SK-N-SH (cell line): ENCODE measurements at regions not wholly inside any gene's neighbourhood (a gene's known extent, or its start where the extent isn't known, plus 50 kb on each side); places are given as distances from the start of the nearest gene placed in this dataset.

ENCODE experiments used
- CTCF ChIA-PET: fragments of 300-600, 350-600 bp; formaldehyde crosslinking; extraction: SDS; loops from one replicate; lab custom pipeline; 2021; lab: Yijun Ruan, JAX
- POLR2A ChIA-PET: fragments of 350-600 bp; sonication (Branson Sonifier 250); formaldehyde crosslinking; extraction: SDS; loops from one replicate; lab custom pipeline; 2020; ENCODE audit warnings: antibody characterized with exemption, inconsistent platforms; lab: Yijun Ruan, JAX
- DNase-seq: peaks from one replicate; pipeline ENCODE4 v3.0.0; 2012
- H2AFZ ChIP-seq: fragments of 200-600 bp; sonication (generic); 2 replicates; pipeline ENCODE4 v1.8.1; 2016; ENCODE audit warnings: antibody characterized with exemption, mild to moderate bottlenecking, low read depth
- H3F3A ChIP-seq: fragments of 200-600 bp; sonication (generic); replicated peaks from 2 replicates; pipeline ENCODE3; 2016; ENCODE audit warnings: antibody characterized with exemption, mild to moderate bottlenecking; ENCODE audit not compliant: insufficient read depth
- H3K27ac ChIP-seq, 2 experiments: fragments of 200-500 bp in 1 of 2; fragments of 200-600 bp in 1 of 2; sonication (Bioruptor generic) in 1 of 2; sonication (generic), shearing (Covaris generic) in 1 of 2; 2 replicates each; pipeline versions ENCODE4 v1.5.1 to v1.6.1; 2014 to 2016; ENCODE audit warnings: low read depth in 2 of 2, inconsistent platforms in 1 of 2, low read length in 1 of 2, mild to moderate bottlenecking in 1 of 2, mixed read lengths in 1 of 2
- H3K27me3 ChIP-seq: fragments of 200-600 bp; sonication (generic), shearing (Covaris generic); 2 replicates; pipeline ENCODE4 v1.6.1; 2016; ENCODE audit warnings: mixed run types; ENCODE audit not compliant: insufficient read depth
- H3K36me3 ChIP-seq, 2 experiments: fragments of 200-500 bp in 1 of 2; fragments of 200-600 bp in 1 of 2; sonication (Bioruptor generic) in 1 of 2; sonication (generic) in 1 of 2; replicated peaks in 1 of 2; 2 replicates each; pipeline versions ENCODE3 to v1.5.1; 2014 to 2016; ENCODE audit warnings: low read length in 1 of 2, mild to moderate bottlenecking in 1 of 2; ENCODE audit not compliant: insufficient read depth in 2 of 2, control insufficient read depth in 1 of 2
- H3K4me1 ChIP-seq, 2 experiments: fragments of 200-500 bp in 1 of 2; fragments of 200-600 bp in 1 of 2; sonication (Bioruptor generic) in 1 of 2; sonication (generic), shearing (Covaris generic) in 1 of 2; 2 replicates each; pipeline versions ENCODE4 v1.5.1 to v1.6.1; 2014 to 2016; ENCODE audit warnings: low read depth in 1 of 2, low read length in 1 of 2, mixed run types in 1 of 2; ENCODE audit not compliant: insufficient read depth in 2 of 2, control insufficient read depth in 1 of 2
- H3K4me2 ChIP-seq: fragments of 200-600 bp; sonication (generic), shearing (Covaris generic); 2 replicates; pipeline ENCODE4 v1.6.1; 2017; ENCODE audit warnings: mixed run types
- H3K4me3 ChIP-seq, 2 experiments: fragments of 200-500 bp in 1 of 2; fragments of 200-600 bp in 1 of 2; sonication (Bioruptor generic) in 1 of 2; sonication (generic), shearing (Covaris generic) in 1 of 2; 2 replicates each; pipeline versions ENCODE4 v1.5.1 to v1.8.1; 2014 to 2016; ENCODE audit warnings: low read depth in 2 of 2, inconsistent platforms in 1 of 2, low read length in 1 of 2, mild to moderate bottlenecking in 1 of 2, mixed read lengths in 1 of 2, moderate library complexity in 1 of 2
- H3K79me2 ChIP-seq: fragments of 200-600 bp; sonication (generic); 2 replicates; pipeline ENCODE4 v1.8.1; 2017; ENCODE audit warnings: mild to moderate bottlenecking; ENCODE audit not compliant: insufficient read depth
- H3K9ac ChIP-seq: fragments of 200-600 bp; sonication (generic); 2 replicates; pipeline ENCODE4 v1.6.1; 2017; ENCODE audit warnings: mixed run types
- H3K9me2 ChIP-seq: fragments of 200-600 bp; sonication (generic); 2 replicates; pipeline ENCODE4 v1.6.1; 2017; ENCODE audit warnings: mixed run types
- H3K9me3 ChIP-seq: fragments of 200-600 bp; sonication (generic); 2 replicates; pipeline ENCODE4 v1.6.1; 2017; ENCODE audit warnings: mixed run types, mild to moderate bottlenecking, moderate library complexity
- H4K20me1 ChIP-seq: fragments of 200-600 bp; sonication (generic); 2 replicates; pipeline ENCODE4 v1.6.1; 2017; ENCODE audit warnings: mild to moderate bottlenecking, mixed run types; ENCODE audit not compliant: insufficient read depth
- CHD2 ChIP-seq: fragments of 150-350 bp; IDR thresholded peaks from 2 replicates; pipeline ENCODE4 v1.6.1; 2018; ENCODE audit warnings: low read length; ENCODE audit not compliant: partially characterized antibody
- EP300 ChIP-seq, 2 experiments: IDR thresholded peaks; 2 replicates each; pipeline versions ENCODE4 v1.4.0 to v1.6.1; 2012; ENCODE audit warnings: borderline replicate concordance in 1 of 2, low read depth in 1 of 2, low read length in 1 of 2
- EZH2phosphoT487 ChIP-seq: fragments of 200-600 bp; sonication (generic); IDR thresholded peaks from 2 replicates; pipeline ENCODE4 v1.6.1; 2017; ENCODE audit warnings: low read depth, mixed run types, mild to moderate bottlenecking, antibody characterized with exemption, moderate library complexity, borderline replicate concordance
- FOSL2 ChIP-seq: IDR thresholded peaks from 2 replicates; pipeline ENCODE4 v1.4.0; 2012; ENCODE audit warnings: low read depth, mild to moderate bottlenecking, moderate library complexity, borderline replicate concordance
- GABPA ChIP-seq: IDR thresholded peaks from 2 replicates; pipeline ENCODE4 v1.4.0; 2012; ENCODE audit warnings: low read depth, mild to moderate bottlenecking
- GATA2 ChIP-seq: sonication (generic); formaldehyde crosslinking; IDR thresholded peaks from 2 replicates; pipeline ENCODE4 v1.5.0; 2020; ENCODE audit warnings: mild to moderate bottlenecking, missing genetic modification reagents
- MEF2A ChIP-seq: IDR thresholded peaks from 2 replicates; pipeline ENCODE4 v1.4.0; 2012; ENCODE audit warnings: low read depth, borderline replicate concordance
- NRF1 ChIP-seq: IDR thresholded peaks from 2 replicates; pipeline ENCODE4 v1.6.1; 2012; ENCODE audit warnings: low read depth, mild to moderate bottlenecking, low read length
- RAD21 ChIP-seq: IDR thresholded peaks from 2 replicates; pipeline ENCODE4 v1.6.1; 2012; ENCODE audit warnings: mild to moderate bottlenecking, low read length
- RCOR1 ChIP-seq: fragments of 150-350 bp; IDR thresholded peaks from 2 replicates; pipeline ENCODE4 v1.6.1; 2017; ENCODE audit warnings: antibody characterized with exemption, low read length
- TAF1 ChIP-seq: IDR thresholded peaks from 2 replicates; pipeline ENCODE4 v1.6.1; 2012; ENCODE audit warnings: low read depth, mild to moderate bottlenecking, low read length, moderate library complexity, borderline replicate concordance
- TEAD4 ChIP-seq: IDR thresholded peaks from 2 replicates; pipeline ENCODE4 v1.4.0; 2012; ENCODE audit warnings: mild to moderate bottlenecking, borderline replicate concordance; ENCODE audit not compliant: insufficient read depth
- YY1 ChIP-seq: IDR thresholded peaks from 2 replicates; pipeline ENCODE4 v1.4.0; 2012; ENCODE audit warnings: low read depth, mild to moderate bottlenecking
- WGBS: methylation state at CpG from one replicate; pipeline ENCODE4 v1.1.6; 2017; ENCODE audit warnings: low lambda C conversion rate; 5-methylcytosine and 5-hydroxymethylcytosine counted together
- TF ChIP-seq, protein P1 (sequence below): IDR thresholded peaks from 2 replicates; pipeline ENCODE4 v1.4.0; 2012; ENCODE audit warnings: low read depth, borderline replicate concordance

GRCh38 chr21:15421441-15421881, 308.3 kb upstream of the USP25 start:
- Histone ChIP-seq H3F3A (no peaks in the 10 kb centered on the region), H3K27me3 (0 out of 2 replicates have a peak, but pooled peaks cover 5% of the 10 kb centered on the region), H3K4me3 (no peak overlapping the region), H3K79me2 (no peaks in the 10 kb centered on the region), H3K4me2 (no peak overlapping the region), H3K9me2 (no peaks in the 10 kb centered on the region), H3K36me3 (no peaks in the 10 kb centered on the region), H3K9ac (no peak overlapping the region), H3K27ac (no peak overlapping the region), H3K9me3 (no peaks in the 10 kb centered on the region), H4K20me1 (no peaks in the 10 kb centered on the region), H3K4me1 (no peaks in the 10 kb centered on the region), H2AFZ (no peak overlapping the region)
- CTCF ChIA-PET: no interaction called here
- WGBS: 17% methylated on average over 5 of the region's 5 CpGs
- DNase-seq: no peak
- POLR2A ChIA-PET: no interaction called here
- no peak for TF ChIP-seq RAD21
- TF ChIP-seq CHD2: no peak
- no peak for TF ChIP-seq NRF1
- TF ChIP-seq MEF2A: no peak
- no peak for TF ChIP-seq GABPA
- no peak for TF ChIP-seq GATA2 (CRISPR knock-in tag)
- TF ChIP-seq, protein P1, sequence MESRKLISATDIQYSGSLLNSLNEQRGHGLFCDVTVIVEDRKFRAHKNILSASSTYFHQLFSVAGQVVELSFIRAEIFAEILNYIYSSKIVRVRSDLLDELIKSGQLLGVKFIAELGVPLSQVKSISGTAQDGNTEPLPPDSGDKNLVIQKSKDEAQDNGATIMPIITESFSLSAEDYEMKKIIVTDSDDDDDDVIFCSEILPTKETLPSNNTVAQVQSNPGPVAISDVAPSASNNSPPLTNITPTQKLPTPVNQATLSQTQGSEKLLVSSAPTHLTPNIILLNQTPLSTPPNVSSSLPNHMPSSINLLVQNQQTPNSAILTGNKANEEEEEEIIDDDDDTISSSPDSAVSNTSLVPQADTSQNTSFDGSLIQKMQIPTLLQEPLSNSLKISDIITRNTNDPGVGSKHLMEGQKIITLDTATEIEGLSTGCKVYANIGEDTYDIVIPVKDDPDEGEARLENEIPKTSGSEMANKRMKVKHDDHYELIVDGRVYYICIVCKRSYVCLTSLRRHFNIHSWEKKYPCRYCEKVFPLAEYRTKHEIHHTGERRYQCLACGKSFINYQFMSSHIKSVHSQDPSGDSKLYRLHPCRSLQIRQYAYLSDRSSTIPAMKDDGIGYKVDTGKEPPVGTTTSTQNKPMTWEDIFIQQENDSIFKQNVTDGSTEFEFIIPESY: no peak
- TF ChIP-seq FOSL2: no peak
- TF ChIP-seq EP300 (IDR thresholded peaks at IDR 0.05; ENCODE audit: borderline replicate concordance in 1 of 2, low read depth in 1 of 2, low read length in 1 of 2): no peak

GRCh38 chr21:15421947-15422346, 307.8 kb upstream of the USP25 start:
- H3K79me2 ChIP-seq: no peaks in the 10 kb centered on the region
- no peaks in the 10 kb centered on the region for H3K36me3 ChIP-seq
- no peak for DNase-seq
- no peak overlapping the region for H3K4me2 ChIP-seq
- no peaks in the 10 kb centered on the region for H3K4me1 ChIP-seq
- H4K20me1 ChIP-seq: no peaks in the 10 kb centered on the region
- no peak overlapping the region for H3K4me3 ChIP-seq
- no peaks in the 10 kb centered on the region for H3K9me3 ChIP-seq
- no peak overlapping the region for H3K9ac ChIP-seq
- TF ChIP-seq EZH2phosphoT487 (no peak), RCOR1 (no peak), TEAD4 (no peak), TAF1 (no peak), GABPA (no peak), NRF1 (no peak), YY1 (no peak)
- H3F3A ChIP-seq: no peaks in the 10 kb centered on the region
- ChIA-PET POLR2A (no interaction called here), CTCF (no interaction called here)
- H3K27ac ChIP-seq: no peak overlapping the region
- H3K27me3 ChIP-seq: 0 out of 2 replicates have a peak, but pooled peaks cover 5% of the 10 kb centered on the region
- 2% methylated on average over 2 of the region's 2 CpGs for WGBS
- no peak overlapping the region for H2AFZ ChIP-seq
- H3K9me2 ChIP-seq: no peaks in the 10 kb centered on the region
